ENCODE measurements at regions not wholly inside any gene's neighbourhood (a gene's known extent, or its start where the extent isn't known, plus 50 kb on each side); places are given as distances from the start of the nearest gene placed in this dataset.

- Mint-ChIP-seq H3K4me3 (no peak overlapping the region), H3K27me3 (ENCODE audit: low read depth) (no peaks in the 10 kb centered on the region), H3K27ac (no peak overlapping the region), H3K36me3 (ENCODE audit: insufficient read depth in 1 of 3, low read depth in 3 of 3) (no peaks in the 10 kb centered on the region), H3K9me3 (no peaks in the 10 kb centered on the region), H3K4me1 (peaks cover 11 to 12% of the 10 kb centered on the region in 2 experiments)
- Histone ChIP-seq H3K23ac (ENCODE audit: insufficient read length, low read depth, low read length) (no peak overlapping the region), H4K8ac (replicated peaks; ENCODE audit: insufficient read length, low read depth, low read length) (no peak overlapping the region), H3K4me2 (ENCODE audit: insufficient read depth, insufficient read length, low read length) (no peak overlapping the region), H3K27ac (ENCODE audit: insufficient read length, low read depth, low read length) (no peak overlapping the region), H3T11ph (ENCODE audit: low read length) (no peak overlapping the region), H2BK12ac (ENCODE audit: insufficient read length, low read depth, low read length) (no peak overlapping the region), H3K79me2 (ENCODE audit: insufficient read depth, low read length) (no peaks in the 10 kb centered on the region), H3K9me3 (ENCODE audit: control insufficient read depth, low read depth, low read length) (no peaks in the 10 kb centered on the region), H3K27me3 (ENCODE audit: insufficient read depth, low read length) (no peaks in the 10 kb centered on the region), H3K4me1 (ENCODE audit: insufficient read depth, low read length) (0 out of 2 replicates have a peak, but pooled peaks cover 3% of the 10 kb centered on the region), H3K79me1 (ENCODE audit: insufficient read depth, low read depth, low read length, poor library complexity, severe bottlenecking) (no peaks in the 10 kb centered on the region), H4K5ac (ENCODE audit: insufficient read length, low read depth, low read length) (no peak overlapping the region), H2BK20ac (ENCODE audit: low read depth, low read length, poor library complexity, severe bottlenecking) (no peak overlapping the region), H2AFZ (ENCODE audit: low read length) (no peak overlapping the region), H3K4ac (ENCODE audit: low read depth, low read length) (no peak overlapping the region), H3K56ac (ENCODE audit: insufficient read length, low read depth, low read length) (no peak overlapping the region), H3K14ac (ENCODE audit: insufficient read depth, low read length) (no peak overlapping the region), H2BK5ac (ENCODE audit: insufficient read length, low read length) (no peak overlapping the region), H2BK120ac (ENCODE audit: low read depth, low read length, poor library complexity, severe bottlenecking) (no peak overlapping the region), H2BK15ac (ENCODE audit: low read depth, low read length) (no peak overlapping the region), H3K18ac (ENCODE audit: insufficient read length, low read depth, low read length) (no peak overlapping the region), H3K23me2 (ENCODE audit: insufficient read length, low read depth, low read length, poor library complexity, severe bottlenecking) (no peaks in the 10 kb centered on the region), H3K9ac (ENCODE audit: extremely low read depth, insufficient read length, low read length) (no peak overlapping the region), H4K91ac (ENCODE audit: insufficient read length, low read depth, low read length) (no peak overlapping the region), H4K20me1 (ENCODE audit: control insufficient read depth, insufficient read depth, insufficient read length) (no peaks in the 10 kb centered on the region), H2AK5ac (ENCODE audit: insufficient read length, low read length) (no peak overlapping the region)
- no peak for DNase-seq
- no peak for TF ChIP-seq CTCF (conservative IDR thresholded peaks at IDR 0.05)
- WGBS (ENCODE audit: extremely low coverage, insufficient read length, low lambda C conversion rate): no CpG with 5 or more reads among the region's 9 CpGs
Measured at GRCh38 chr5:143752165-143752850, 59.7 kb upstream of the HMHB1 start.

Measured in H9 (cell line).